GM12878 (cell line): ENCODE measurements at regions not wholly inside any gene's neighbourhood (a gene's known extent, or its start where the extent isn't known, plus 50 kb on each side); places are given as distances from the start of the nearest gene placed in this dataset.

Experiments
- ATAC-seq: fragments of 200-7000 bp; cut with Tn5 transposase; 3 replicates; pipeline ENCODE4 v1.9.1; 2020; ENCODE audit warnings: mild to moderate bottlenecking, moderate library complexity
- BruUV-seq: library from RNA; stranded (reverse); fragments of 400-500 nt; replicated peaks from 2 replicates; lab custom pipeline; 2021; lab: Mats Ljungman, UMichigan
- CTCF ChIA-PET: fragments of 300-600 bp; sonication (Branson Sonifier 250); formaldehyde crosslinking; extraction: SDS; loops from one replicate; lab custom pipeline; 2021; ENCODE audit warnings: inconsistent platforms; lab: Yijun Ruan, JAX
- POLR2A ChIA-PET: fragments of 350-600 bp; formaldehyde crosslinking; extraction: SDS; loops from one replicate; lab custom pipeline; 2021; ENCODE audit warnings: inconsistent platforms; lab: Charles Lee
- RAD21 ChIA-PET: fragments of 300-600 bp; sonication (Branson Sonifier 250); formaldehyde crosslinking; loops from one replicate; lab custom pipeline; 2023; ENCODE audit warnings: antibody characterized with exemption; ENCODE audit not compliant: unreplicated experiment; lab: Charles Lee
- SMC1A ChIA-PET: fragments of 300-600 bp; sonication (Branson Sonifier 250); formaldehyde crosslinking; loops from one replicate; lab custom pipeline; 2023; ENCODE audit not compliant: unreplicated experiment, uncharacterized antibody; lab: Charles Lee
- DNase-seq: peaks from one replicate; pipeline ENCODE4 v3.0.0-alpha.2; 2011; ENCODE audit warnings: low read depth, low spot score
- FAIRE-seq: peaks from 3 replicates; lab custom pipeline; 2011; peaks lifted over from hg19 to GRCh38; lab: Jason Lieb, UNC
- H2AFZ ChIP-seq: 2 replicates; pipeline ENCODE4 v1.6.0; 2011; ENCODE audit warnings: low read depth, low read length, control low read depth; ENCODE audit not compliant: control insufficient read depth
- H3K27ac ChIP-seq: 2 replicates; pipeline ENCODE4 v1.5.1; 2011; ENCODE audit warnings: control low read depth; ENCODE audit not compliant: control insufficient read depth, insufficient read depth
- H3K27me3 ChIP-seq, 2 experiments: replicated peaks in 1 of 2; 2 replicates each; pipeline versions ENCODE4 v1.6.0 to v1.6.1; 2011; ENCODE audit warnings: low read length in 1 of 2; ENCODE audit not compliant: control insufficient read depth in 2 of 2, insufficient read depth in 2 of 2
- H3K36me3 ChIP-seq, 2 experiments: 2 replicates each; pipeline ENCODE4 v1.5.1; 2011; ENCODE audit warnings: low read length in 1 of 2; ENCODE audit not compliant: control insufficient read depth in 2 of 2, insufficient read depth in 2 of 2
- H3K4me1 ChIP-seq: 2 replicates; pipeline ENCODE4 v1.6.1; 2011; ENCODE audit warnings: mild to moderate bottlenecking, low read length, moderate library complexity, mixed read lengths; ENCODE audit not compliant: control insufficient read depth, insufficient read depth
- H3K4me2 ChIP-seq: 2 replicates; pipeline ENCODE4 v1.6.0; 2011; ENCODE audit warnings: control low read depth; ENCODE audit not compliant: control insufficient read depth, insufficient read depth
- H3K4me3 ChIP-seq: fragments of 200-600 bp; sonication (generic); 2 replicates; pipeline ENCODE4 v1.5.1; 2016
- H3K79me2 ChIP-seq: 2 replicates; pipeline ENCODE4 v1.6.0; 2011; ENCODE audit warnings: low read length; ENCODE audit not compliant: control insufficient read depth, insufficient read depth
- H3K9ac ChIP-seq: 2 replicates; pipeline ENCODE4 v1.8.0; 2011; ENCODE audit warnings: low read length, control low read depth, mixed read lengths; ENCODE audit not compliant: control insufficient read depth, insufficient read depth
- H3K9me3 ChIP-seq: replicated peaks from 3 replicates; pipeline ENCODE4 v1.5.1; 2011; ENCODE audit warnings: mild to moderate bottlenecking, low read length; ENCODE audit not compliant: control insufficient read depth, insufficient read depth
- H4K20me1 ChIP-seq: 2 replicates; pipeline ENCODE4 v1.6.0; 2011; ENCODE audit not compliant: control insufficient read depth, insufficient read depth
- CREB1 ChIP-seq: IDR thresholded peaks from 2 replicates; pipeline ENCODE4 v1.6.1; 2012; ENCODE audit warnings: low read depth, mild to moderate bottlenecking, inconsistent platforms
- EP300 ChIP-seq, 2 experiments: fragments of 150-350 bp in 1 of 2; IDR thresholded peaks; 2 replicates each; pipeline ENCODE4 v1.6.1; 2011 to 2012; ENCODE audit warnings: low read depth in 2 of 2, low read length in 2 of 2, borderline replicate concordance in 1 of 2, improper control_type of control experiment in 1 of 2, inconsistent platforms in 1 of 2; ENCODE audit not compliant: control insufficient read depth in 1 of 2
- HDAC6 ChIP-seq: fragments of 200-600 bp; sonication (generic); IDR thresholded peaks from one replicate; pipeline ENCODE4 v1.8.0; 2017; ENCODE audit warnings: antibody characterized with exemption; ENCODE audit not compliant: unreplicated experiment
- IKZF2 ChIP-seq, 2 experiments: fragments of 450-650 bp; IDR thresholded peaks; 2 replicates each; pipeline ENCODE4 v1.6.1; 2017; ENCODE audit warnings: mild to moderate bottlenecking in 2 of 2, moderate library complexity in 2 of 2
- NFYB ChIP-seq: IDR thresholded peaks from 2 replicates; pipeline ENCODE4 v1.6.1; 2011; ENCODE audit warnings: low read depth, mild to moderate bottlenecking, low read length, improper control_type of control experiment, moderate library complexity; ENCODE audit not compliant: insufficient read depth
- NR2C2 ChIP-seq: IDR thresholded peaks from 2 replicates; pipeline ENCODE4 v1.6.1; 2011; ENCODE audit warnings: borderline replicate concordance, low read depth; ENCODE audit not compliant: control insufficient read depth, insufficient read length
- POLR2A ChIP-seq: IDR thresholded peaks from 2 replicates; pipeline ENCODE4 v1.6.1; 2011; ENCODE audit warnings: low read depth, mild to moderate bottlenecking, low read length
- POLR2AphosphoS5 ChIP-seq: IDR thresholded peaks from 2 replicates; pipeline ENCODE4 v1.6.1; 2011; ENCODE audit warnings: mild to moderate bottlenecking, low read length, inconsistent platforms
- USF2 ChIP-seq: IDR thresholded peaks from 2 replicates; pipeline ENCODE4 v1.6.1; 2011; ENCODE audit warnings: low read depth, low read length, improper control_type of control experiment, borderline replicate concordance
- ZBTB4 ChIP-seq: fragments of 450-650 bp; formaldehyde crosslinking; IDR thresholded peaks from 2 replicates; pipeline ENCODE4 v1.4.0; 2022; ENCODE audit warnings: mild to moderate bottlenecking, moderate library complexity
- ZNF622 ChIP-seq: fragments of 450-650 bp; IDR thresholded peaks from 2 replicates; pipeline ENCODE4 v1.6.1; 2017; ENCODE audit warnings: mild to moderate bottlenecking, inconsistent platforms
- WGBS: methylation state at CpG from one replicate; pipeline ENCODE4 v1.1.6; 2016; ENCODE audit warnings: low lambda C conversion rate; ENCODE audit not compliant: insufficient replicate concordance, insufficient coverage; ENCODE audit errors: missing lambda C conversion rate; 5-methylcytosine and 5-hydroxymethylcytosine counted together
- in situ Hi-C: fragments of 300-500 bp; cut with MboI; formaldehyde crosslinking; loops from 9 replicates; pipeline ENCODE4 v1.14.3; 2018; ENCODE audit warnings: mixed read lengths
- intact Hi-C: fragments of 100-400 bp; cut with micrococcal nuclease; formaldehyde crosslinking; loops from one replicate; pipeline ENCODE4 v1.14.2; 2022; ENCODE audit not compliant: unreplicated experiment
- TF ChIP-seq, protein P1 (sequence below): IDR thresholded peaks from 2 replicates; pipeline ENCODE4 v1.6.1; 2012; ENCODE audit warnings: improper control_type of control experiment, low read depth, low read length; ENCODE audit not compliant: insufficient replicate concordance

GRCh38 chr17:77392376-77393273, 251.9 kb downstream of the SEC14L1 start:
- 76% methylated on average over 16 of the region's 16 CpGs for WGBS
- Histone ChIP-seq H3K4me1 (peaks cover 16% of the 10 kb centered on the region), H3K27ac (no peak overlapping the region), H4K20me1 (no peaks in the 10 kb centered on the region), H3K9me3 (no peaks in the 10 kb centered on the region), H3K79me2 (peaks cover 12% of the 10 kb centered on the region), H3K4me3 (no peak overlapping the region), H3K27me3 (no peaks in the 10 kb centered on the region), H2AFZ (no peak overlapping the region), H3K36me3 (peaks cover 0 to 3% of the 10 kb centered on the region in 2 experiments; a peak in 3 of 4 replicates), H3K4me2 (no peak overlapping the region), H3K9ac (no peak overlapping the region)
- ChIA-PET RAD21 (no interaction called here), SMC1A (interaction anchor here (1.4 kb wide), 1 partner anchor 61 kb away, joined by 3 read pairs; no protein-coding TSS in a partner anchor), CTCF (interaction anchor here (1.0 to 1.1 kb wide), 2 partner anchors 10 to 60 kb away, joined by 3 read pairs; no protein-coding TSS in a partner anchor), POLR2A (no interaction called here)
- FAIRE-seq (no peak), DNase-seq (no peak), ATAC-seq (no peak)
- in situ Hi-C loops: no loop called here
- no TSS peak for BruUV-seq
- intact Hi-C loops: no loop called here
- no peak for TF ChIP-seq IKZF2 (IDR thresholded peaks at IDR 0.05)
- TF ChIP-seq ZNF622: no peak
- TF ChIP-seq NFYB: no peak
- TF ChIP-seq, protein P1, sequence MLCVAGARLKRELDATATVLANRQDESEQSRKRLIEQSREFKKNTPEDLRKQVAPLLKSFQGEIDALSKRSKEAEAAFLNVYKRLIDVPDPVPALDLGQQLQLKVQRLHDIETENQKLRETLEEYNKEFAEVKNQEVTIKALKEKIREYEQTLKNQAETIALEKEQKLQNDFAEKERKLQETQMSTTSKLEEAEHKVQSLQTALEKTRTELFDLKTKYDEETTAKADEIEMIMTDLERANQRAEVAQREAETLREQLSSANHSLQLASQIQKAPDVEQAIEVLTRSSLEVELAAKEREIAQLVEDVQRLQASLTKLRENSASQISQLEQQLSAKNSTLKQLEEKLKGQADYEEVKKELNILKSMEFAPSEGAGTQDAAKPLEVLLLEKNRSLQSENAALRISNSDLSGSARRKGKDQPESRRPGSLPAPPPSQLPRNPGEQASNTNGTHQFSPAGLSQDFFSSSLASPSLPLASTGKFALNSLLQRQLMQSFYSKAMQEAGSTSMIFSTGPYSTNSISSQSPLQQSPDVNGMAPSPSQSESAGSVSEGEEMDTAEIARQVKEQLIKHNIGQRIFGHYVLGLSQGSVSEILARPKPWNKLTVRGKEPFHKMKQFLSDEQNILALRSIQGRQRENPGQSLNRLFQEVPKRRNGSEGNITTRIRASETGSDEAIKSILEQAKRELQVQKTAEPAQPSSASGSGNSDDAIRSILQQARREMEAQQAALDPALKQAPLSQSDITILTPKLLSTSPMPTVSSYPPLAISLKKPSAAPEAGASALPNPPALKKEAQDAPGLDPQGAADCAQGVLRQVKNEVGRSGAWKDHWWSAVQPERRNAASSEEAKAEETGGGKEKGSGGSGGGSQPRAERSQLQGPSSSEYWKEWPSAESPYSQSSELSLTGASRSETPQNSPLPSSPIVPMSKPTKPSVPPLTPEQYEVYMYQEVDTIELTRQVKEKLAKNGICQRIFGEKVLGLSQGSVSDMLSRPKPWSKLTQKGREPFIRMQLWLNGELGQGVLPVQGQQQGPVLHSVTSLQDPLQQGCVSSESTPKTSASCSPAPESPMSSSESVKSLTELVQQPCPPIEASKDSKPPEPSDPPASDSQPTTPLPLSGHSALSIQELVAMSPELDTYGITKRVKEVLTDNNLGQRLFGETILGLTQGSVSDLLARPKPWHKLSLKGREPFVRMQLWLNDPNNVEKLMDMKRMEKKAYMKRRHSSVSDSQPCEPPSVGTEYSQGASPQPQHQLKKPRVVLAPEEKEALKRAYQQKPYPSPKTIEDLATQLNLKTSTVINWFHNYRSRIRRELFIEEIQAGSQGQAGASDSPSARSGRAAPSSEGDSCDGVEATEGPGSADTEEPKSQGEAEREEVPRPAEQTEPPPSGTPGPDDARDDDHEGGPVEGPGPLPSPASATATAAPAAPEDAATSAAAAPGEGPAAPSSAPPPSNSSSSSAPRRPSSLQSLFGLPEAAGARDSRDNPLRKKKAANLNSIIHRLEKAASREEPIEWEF: no peak
- TF ChIP-seq CREB1: no peak
- TF ChIP-seq ZBTB4 (CRISPR knock-in tag): no peak
- TF ChIP-seq USF2: no peak
- TF ChIP-seq POLR2AphosphoS5: no peak
- TF ChIP-seq HDAC6: no peak
- TF ChIP-seq NR2C2: no peak
- TF ChIP-seq EP300 (IDR thresholded peaks at IDR 0.05; ENCODE audit: borderline replicate concordance in 1 of 2, control insufficient read depth in 1 of 2, low read depth in 2 of 2, low read length in 2 of 2): no peak
- TF ChIP-seq POLR2A: no peak
